SK-N-SH (cell line): ENCODE measurements at regions not wholly inside any gene's neighbourhood (a gene's known extent, or its start where the extent isn't known, plus 50 kb on each side); places are given as distances from the start of the nearest gene placed in this dataset.

Experiments used
- EZH2phosphoT487 ChIP-seq: fragments of 200-600 bp; sonication (generic); IDR thresholded peaks from 2 replicates; pipeline ENCODE4 v1.6.1; 2017; ENCODE audit warnings: low read depth, mixed run types, mild to moderate bottlenecking, antibody characterized with exemption, moderate library complexity, borderline replicate concordance
- MEF2A ChIP-seq: IDR thresholded peaks from 2 replicates; pipeline ENCODE4 v1.4.0; 2012; ENCODE audit warnings: low read depth, borderline replicate concordance
- RAD21 ChIP-seq: IDR thresholded peaks from 2 replicates; pipeline ENCODE4 v1.6.1; 2012; ENCODE audit warnings: mild to moderate bottlenecking, low read length
- SMC3 ChIP-seq: IDR thresholded peaks from 2 replicates; pipeline ENCODE4 v1.6.1; 2012; ENCODE audit warnings: low read depth, low read length, improper control_type of control experiment
- TAF1 ChIP-seq: IDR thresholded peaks from 2 replicates; pipeline ENCODE4 v1.6.1; 2012; ENCODE audit warnings: low read depth, mild to moderate bottlenecking, low read length, moderate library complexity, borderline replicate concordance
- TCF12 ChIP-seq: IDR thresholded peaks from 2 replicates; pipeline ENCODE4 v1.4.0; 2012
- YY1 ChIP-seq: IDR thresholded peaks from 2 replicates; pipeline ENCODE4 v1.4.0; 2012; ENCODE audit warnings: low read depth, mild to moderate bottlenecking
- TF ChIP-seq, protein P1 (sequence below): fragments of 200-600 bp; sonication (generic); IDR thresholded peaks from 2 replicates; pipeline ENCODE4 v1.6.1; 2017; ENCODE audit warnings: antibody characterized with exemption, mild to moderate bottlenecking, moderate library complexity
- TF ChIP-seq, protein P2 (sequence below): IDR thresholded peaks from 2 replicates; pipeline ENCODE4 v1.6.1; 2012; ENCODE audit warnings: mild to moderate bottlenecking, low read depth, low read length, moderate library complexity

DNA sequence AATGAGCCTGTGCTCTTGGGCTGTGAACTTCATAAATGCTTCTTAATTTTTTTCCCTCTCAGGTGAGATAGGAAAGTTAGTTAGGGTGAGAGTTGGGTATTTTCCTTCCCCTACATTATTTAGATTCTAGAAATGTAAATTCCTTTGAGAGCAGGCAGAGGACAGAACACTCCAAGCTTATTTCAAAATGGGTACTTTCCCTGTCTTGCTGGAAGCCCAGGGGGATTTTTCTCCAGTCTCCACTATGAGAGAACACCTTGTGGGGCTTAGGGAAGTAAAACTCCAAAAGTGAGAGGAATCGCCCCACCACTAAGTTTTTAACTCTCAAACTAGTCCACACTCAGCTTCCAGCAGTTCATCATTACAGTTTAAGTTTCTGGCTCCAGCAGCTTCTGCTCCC, 253.2 kb upstream of the CTAGE1 start:
- TF ChIP-seq SMC3 (no peak), RAD21 (no peak), TCF12 (no peak), EZH2phosphoT487 (no peak), TAF1 (no peak), YY1 (no peak), MEF2A (no peak)
- TF ChIP-seq, protein P1, sequence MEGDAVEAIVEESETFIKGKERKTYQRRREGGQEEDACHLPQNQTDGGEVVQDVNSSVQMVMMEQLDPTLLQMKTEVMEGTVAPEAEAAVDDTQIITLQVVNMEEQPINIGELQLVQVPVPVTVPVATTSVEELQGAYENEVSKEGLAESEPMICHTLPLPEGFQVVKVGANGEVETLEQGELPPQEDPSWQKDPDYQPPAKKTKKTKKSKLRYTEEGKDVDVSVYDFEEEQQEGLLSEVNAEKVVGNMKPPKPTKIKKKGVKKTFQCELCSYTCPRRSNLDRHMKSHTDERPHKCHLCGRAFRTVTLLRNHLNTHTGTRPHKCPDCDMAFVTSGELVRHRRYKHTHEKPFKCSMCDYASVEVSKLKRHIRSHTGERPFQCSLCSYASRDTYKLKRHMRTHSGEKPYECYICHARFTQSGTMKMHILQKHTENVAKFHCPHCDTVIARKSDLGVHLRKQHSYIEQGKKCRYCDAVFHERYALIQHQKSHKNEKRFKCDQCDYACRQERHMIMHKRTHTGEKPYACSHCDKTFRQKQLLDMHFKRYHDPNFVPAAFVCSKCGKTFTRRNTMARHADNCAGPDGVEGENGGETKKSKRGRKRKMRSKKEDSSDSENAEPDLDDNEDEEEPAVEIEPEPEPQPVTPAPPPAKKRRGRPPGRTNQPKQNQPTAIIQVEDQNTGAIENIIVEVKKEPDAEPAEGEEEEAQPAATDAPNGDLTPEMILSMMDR, result no peak
- TF ChIP-seq, protein P2, sequence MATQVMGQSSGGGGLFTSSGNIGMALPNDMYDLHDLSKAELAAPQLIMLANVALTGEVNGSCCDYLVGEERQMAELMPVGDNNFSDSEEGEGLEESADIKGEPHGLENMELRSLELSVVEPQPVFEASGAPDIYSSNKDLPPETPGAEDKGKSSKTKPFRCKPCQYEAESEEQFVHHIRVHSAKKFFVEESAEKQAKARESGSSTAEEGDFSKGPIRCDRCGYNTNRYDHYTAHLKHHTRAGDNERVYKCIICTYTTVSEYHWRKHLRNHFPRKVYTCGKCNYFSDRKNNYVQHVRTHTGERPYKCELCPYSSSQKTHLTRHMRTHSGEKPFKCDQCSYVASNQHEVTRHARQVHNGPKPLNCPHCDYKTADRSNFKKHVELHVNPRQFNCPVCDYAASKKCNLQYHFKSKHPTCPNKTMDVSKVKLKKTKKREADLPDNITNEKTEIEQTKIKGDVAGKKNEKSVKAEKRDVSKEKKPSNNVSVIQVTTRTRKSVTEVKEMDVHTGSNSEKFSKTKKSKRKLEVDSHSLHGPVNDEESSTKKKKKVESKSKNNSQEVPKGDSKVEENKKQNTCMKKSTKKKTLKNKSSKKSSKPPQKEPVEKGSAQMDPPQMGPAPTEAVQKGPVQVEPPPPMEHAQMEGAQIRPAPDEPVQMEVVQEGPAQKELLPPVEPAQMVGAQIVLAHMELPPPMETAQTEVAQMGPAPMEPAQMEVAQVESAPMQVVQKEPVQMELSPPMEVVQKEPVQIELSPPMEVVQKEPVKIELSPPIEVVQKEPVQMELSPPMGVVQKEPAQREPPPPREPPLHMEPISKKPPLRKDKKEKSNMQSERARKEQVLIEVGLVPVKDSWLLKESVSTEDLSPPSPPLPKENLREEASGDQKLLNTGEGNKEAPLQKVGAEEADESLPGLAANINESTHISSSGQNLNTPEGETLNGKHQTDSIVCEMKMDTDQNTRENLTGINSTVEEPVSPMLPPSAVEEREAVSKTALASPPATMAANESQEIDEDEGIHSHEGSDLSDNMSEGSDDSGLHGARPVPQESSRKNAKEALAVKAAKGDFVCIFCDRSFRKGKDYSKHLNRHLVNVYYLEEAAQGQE, result no peak
